ENCODE measurements at regions not wholly inside any gene's neighbourhood (a gene's known extent, or its start where the extent isn't known, plus 50 kb on each side); places are given as distances from the start of the nearest gene placed in this dataset.

GRCh38 chr1:65717815-65718454 is 74.8 kb upstream of the PDE4B start:
- no peak for DNase-seq (ENCODE audit: extremely low read depth in 1 of 11, low read depth in 9 of 11, low spot score in 4 of 11)

- no peak for DNase-seq (ENCODE audit: extremely low read depth in 1 of 11, low read depth in 9 of 11, low spot score in 4 of 11)
Measured at GRCh38 chr1:65719391-65719790, 73.3 kb upstream of the PDE4B start.

GRCh38 chr1:65722461-65722860 is 70.2 kb upstream of the PDE4B start:
- DNase-seq (ENCODE audit: extremely low read depth in 1 of 11, low read depth in 9 of 11, low spot score in 4 of 11) = no peak

DNA sequence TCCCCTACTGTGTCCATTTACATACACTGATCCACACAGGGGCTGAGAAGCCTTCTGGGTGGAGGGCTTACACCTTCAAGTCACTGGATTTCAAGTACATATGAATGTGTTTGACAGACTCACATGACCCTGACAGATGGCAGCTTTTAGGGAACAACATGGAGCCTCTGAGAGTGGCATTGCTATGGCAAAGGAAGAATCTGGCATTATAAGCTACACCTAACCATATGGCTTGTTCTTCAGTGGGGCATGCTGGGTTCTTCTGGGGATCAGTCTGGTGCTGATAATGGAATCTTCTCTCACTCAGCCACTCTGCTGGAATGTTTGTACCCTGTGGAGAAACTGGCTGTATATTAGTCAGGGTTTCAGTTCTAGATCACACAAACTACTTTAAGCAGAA is 68.5 kb upstream of the PDE4B start:
- DNase-seq (ENCODE audit: extremely low read depth in 1 of 11, low read depth in 9 of 11, low spot score in 4 of 11) = no peak

- no peak for DNase-seq (ENCODE audit: extremely low read depth in 1 of 11, low read depth in 9 of 11, low spot score in 4 of 11)
Measured at GRCh38 chr1:65725064-65725463, 67.6 kb upstream of the PDE4B start.

GRCh38 chr1:65728504-65728903 is 64.2 kb upstream of the PDE4B start:
- no peak for DNase-seq (ENCODE audit: extremely low read depth in 1 of 11, low read depth in 9 of 11, low spot score in 4 of 11)

DNA sequence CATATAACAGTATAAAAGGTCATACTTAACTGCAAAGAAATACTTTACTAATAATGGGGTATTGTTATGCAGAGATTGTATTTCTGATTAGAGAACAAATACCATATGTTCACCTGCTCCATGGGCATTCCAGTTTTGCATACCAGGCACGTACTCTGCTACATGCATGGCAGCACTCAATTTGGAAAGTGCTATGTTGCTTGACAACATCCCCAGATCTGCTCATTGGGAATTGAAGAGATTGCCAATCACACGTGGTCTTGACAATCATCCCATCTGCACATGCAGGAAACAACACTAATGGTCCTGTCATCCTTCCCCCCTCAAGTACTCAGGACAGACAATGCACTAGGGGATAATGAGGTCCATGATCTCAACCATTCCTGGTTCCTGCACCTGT is 63.4 kb upstream of the PDE4B start:
- DNase-seq (ENCODE audit: extremely low read depth in 1 of 11, low read depth in 9 of 11, low spot score in 4 of 11) = peak in 6 of 11 donors; percentile 5 to 22 (median 7)

DNA sequence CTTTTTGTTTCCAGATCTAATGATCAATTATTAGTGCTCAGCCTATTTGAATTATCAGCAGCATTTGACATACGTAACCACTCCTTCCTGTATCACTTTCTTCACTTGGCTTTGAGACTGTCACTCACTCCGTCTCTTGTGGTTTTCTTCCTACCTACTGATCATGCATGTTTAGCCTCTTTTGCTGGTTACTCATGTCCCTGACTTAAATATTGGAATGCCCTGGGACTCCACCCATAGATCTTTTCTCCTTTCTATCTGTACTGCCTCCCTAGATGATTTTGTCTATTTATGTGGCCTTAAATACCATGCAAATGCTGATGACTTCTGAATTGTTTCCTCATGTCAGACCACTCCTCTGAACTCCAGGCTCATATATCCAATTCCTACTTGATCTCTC is 57.7 kb upstream of the PDE4B start:
- no peak for DNase-seq (ENCODE audit: extremely low read depth in 1 of 11, low read depth in 9 of 11, low spot score in 4 of 11)

- no peak for DNase-seq (ENCODE audit: extremely low read depth in 1 of 11, low read depth in 9 of 11, low spot score in 4 of 11)
Measured at GRCh38 chr1:65741993-65742392, 50.7 kb upstream of the PDE4B start.

All from renal cortex interstitium (tissue), 11 donors.